ENCODE measurements at regions not wholly inside any gene's neighbourhood (a gene's known extent, or its start where the extent isn't known, plus 50 kb on each side); places are given as distances from the start of the nearest gene placed in this dataset.

DNA sequence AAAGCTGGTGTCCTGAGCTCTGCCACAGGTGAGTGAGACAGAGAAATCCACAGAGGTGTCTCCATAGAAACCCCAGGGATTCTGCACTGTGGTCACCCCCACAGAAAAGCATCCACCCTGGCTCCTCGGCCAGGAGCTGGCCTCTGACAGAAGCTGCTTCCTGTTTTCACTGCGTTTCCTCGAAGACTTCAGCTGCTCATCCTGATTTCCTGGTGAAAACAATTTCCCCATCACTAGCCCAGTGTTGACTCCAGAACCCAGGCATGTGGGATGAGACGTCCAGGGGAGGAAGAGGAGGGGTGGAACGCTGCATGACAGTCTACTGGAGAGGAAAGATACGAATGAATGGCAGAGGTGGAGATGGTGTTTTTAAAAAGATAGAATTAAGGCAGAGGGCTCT, 60.3 kb upstream of the GPR45 start:
- ChIA-PET CTCF (no interaction called here), POLR2A (ENCODE audit: unreplicated experiment) (no interaction called here)
- H3K9me2 ChIP-seq (ENCODE audit: insufficient read depth): no peaks in the 10 kb centered on the region
- H3K4me1 ChIP-seq (replicated peaks; ENCODE audit: insufficient read depth): no peaks in the 10 kb centered on the region
- DNase-seq: no peak
- TF ChIP-seq EZH2 (IDR thresholded peaks at IDR 0.05; ENCODE audit: low read depth): no peak
- no peak for TF ChIP-seq CTCF (conservative IDR thresholded peaks at IDR 0.05)
- H3K27ac ChIP-seq: no peak overlapping the region
- H3K9me3 ChIP-seq (ENCODE audit: insufficient read depth, low read depth): no peaks in the 10 kb centered on the region
- no TSS peak for BruUV-seq (replicated peaks)
- intact Hi-C loops (cut with micrococcal nuclease; ENCODE audit: unreplicated experiment): no loop called here
- H3F3A ChIP-seq (ENCODE audit: insufficient read depth, low read depth): no peaks in the 10 kb centered on the region
- H3K36me3 ChIP-seq (ENCODE audit: low read depth): no peaks in the 10 kb centered on the region
- no peaks in the 10 kb centered on the region for H3K79me2 ChIP-seq (ENCODE audit: low read depth)
- H3K27me3 ChIP-seq (ENCODE audit: insufficient read depth, low read depth): peaks cover 39% of the 10 kb centered on the region
- no peak overlapping the region for H2AFZ ChIP-seq
- H4K20me1 ChIP-seq (ENCODE audit: insufficient read depth): no peaks in the 10 kb centered on the region
- H3K4me3 ChIP-seq: no peak overlapping the region
- no peak overlapping the region for H3K4me2 ChIP-seq

GRCh38 chr2:105183555-105184323, 57.8 kb upstream of the GPR45 start:
- intact Hi-C loops (cut with micrococcal nuclease; ENCODE audit: unreplicated experiment): no loop called here
- BruUV-seq (replicated peaks): no TSS peak

GRCh38 chr2:105184420-105184819, 57.1 kb upstream of the GPR45 start:
- CTCF ChIA-PET: no interaction called here
- DNase-seq: no peak
- H4K20me1 ChIP-seq (ENCODE audit: insufficient read depth): no peaks in the 10 kb centered on the region
- TF ChIP-seq CTCF (conservative IDR thresholded peaks at IDR 0.05) (no peak), EZH2 (IDR thresholded peaks at IDR 0.05; ENCODE audit: low read depth) (no peak)
- H3K4me3 ChIP-seq: no peak overlapping the region
- no TSS peak for BruUV-seq (replicated peaks)
- H3K27ac ChIP-seq: no peak overlapping the region
- no peak overlapping the region for H3K4me2 ChIP-seq
- H3K79me2 ChIP-seq (ENCODE audit: low read depth): no peaks in the 10 kb centered on the region
- no peaks in the 10 kb centered on the region for H3K9me3 ChIP-seq (ENCODE audit: insufficient read depth, low read depth)
- H3F3A ChIP-seq (ENCODE audit: insufficient read depth, low read depth): no peaks in the 10 kb centered on the region
- no peak overlapping the region for H2AFZ ChIP-seq
- intact Hi-C loops (cut with micrococcal nuclease; ENCODE audit: unreplicated experiment): no loop called here
- POLR2A ChIA-PET (ENCODE audit: unreplicated experiment): no interaction called here
- peaks cover 11% of the 10 kb centered on the region; the same call in 1 of the 2 replicates for H3K4me1 ChIP-seq (replicated peaks; ENCODE audit: insufficient read depth)
- H3K36me3 ChIP-seq (ENCODE audit: low read depth): no peaks in the 10 kb centered on the region
- peaks cover 60% of the 10 kb centered on the region for H3K27me3 ChIP-seq (ENCODE audit: insufficient read depth, low read depth)
- H3K9me2 ChIP-seq (ENCODE audit: insufficient read depth): no peaks in the 10 kb centered on the region

More at GRCh38 chr2:105183555-105184323, 57.8 kb upstream of the GPR45 start:
- no peaks in the 10 kb centered on the region for H3K9me2 ChIP-seq (ENCODE audit: insufficient read depth)
- TF ChIP-seq EZH2 (IDR thresholded peaks at IDR 0.05; ENCODE audit: low read depth) (no peak), CTCF (conservative IDR thresholded peaks at IDR 0.05) (no peak)
- DNase-seq: no peak
- ChIA-PET POLR2A (ENCODE audit: unreplicated experiment) (no interaction called here), CTCF (no interaction called here)
- H3K27me3 ChIP-seq (ENCODE audit: insufficient read depth, low read depth): peaks cover 56% of the 10 kb centered on the region
- H3K9me3 ChIP-seq (ENCODE audit: insufficient read depth, low read depth): no peaks in the 10 kb centered on the region
- peaks cover 11% of the 10 kb centered on the region; the same call in 1 of the 2 replicates for H3K4me1 ChIP-seq (replicated peaks; ENCODE audit: insufficient read depth)
- no peaks in the 10 kb centered on the region for H3F3A ChIP-seq (ENCODE audit: insufficient read depth, low read depth)
- H2AFZ ChIP-seq: no peak overlapping the region
- no peaks in the 10 kb centered on the region for H3K79me2 ChIP-seq (ENCODE audit: low read depth)
- no peak overlapping the region for H3K27ac ChIP-seq
- no peak overlapping the region for H3K4me2 ChIP-seq
- no peaks in the 10 kb centered on the region for H3K36me3 ChIP-seq (ENCODE audit: low read depth)
- H3K4me3 ChIP-seq: no peak overlapping the region
- no peaks in the 10 kb centered on the region for H4K20me1 ChIP-seq (ENCODE audit: insufficient read depth)

Measured in PC-9 (cell line).